HepG2 (cell line): ENCODE measurements at regions not wholly inside any gene's neighbourhood (a gene's known extent, or its start where the extent isn't known, plus 50 kb on each side); places are given as distances from the start of the nearest gene placed in this dataset.

ENCODE experiments used
- ATAC-seq: fragments of 200-7000 bp; cut with Tn5 transposase; 3 replicates; pipeline ENCODE4 v1.9.1; 2020; ENCODE audit warnings: mild to moderate bottlenecking, moderate library complexity
- BruUV-seq: library from RNA; stranded (reverse); fragments of 400-500 nt; replicated peaks from 2 replicates; lab custom pipeline; 2021; lab: Mats Ljungman, UMichigan
- CTCF ChIA-PET: fragments of 300-600 bp; formaldehyde crosslinking; extraction: SDS; loops from one replicate; lab custom pipeline; 2021; ENCODE audit warnings: low total read pairs, inconsistent platforms, low intra/inter-chr PET ratio; lab: Yijun Ruan, JAX
- POLR2A ChIA-PET: fragments of 350-600 bp; sonication (Branson Sonifier 250); formaldehyde crosslinking; loops from one replicate; lab custom pipeline; 2020; ENCODE audit warnings: antibody characterized with exemption, inconsistent platforms; lab: Yijun Ruan, JAX
- DNase-seq: peaks from one replicate; pipeline ENCODE4 v3.0.0-alpha.2; 2015; ENCODE audit warnings: low spot score
- FAIRE-seq: peaks from 3 replicates; lab custom pipeline; 2011; peaks lifted over from hg19 to GRCh38; lab: Jason Lieb, UNC
- H2AFZ ChIP-seq: one replicate; pipeline ENCODE4 v1.6.1; 2011; ENCODE audit warnings: low read length, inconsistent platforms
- H3K27ac ChIP-seq: fragments of 300-600 bp; 3 replicates; pipeline ENCODE4 v1.8.0; 2011; ENCODE audit warnings: mixed run types, mild to moderate bottlenecking, mixed read lengths, low read length, inconsistent platforms; ENCODE audit not compliant: insufficient read depth; ENCODE audit errors: extremely low read length
- H3K27me3 ChIP-seq, 2 experiments: fragments of 200-600 bp in 1 of 2; 2 replicates in 1 of 2; 3 replicates in 1 of 2; pipeline versions ENCODE4 v1.6.0 to v1.8.0; 2011; ENCODE audit warnings: low read length in 2 of 2, mild to moderate bottlenecking in 2 of 2, moderate library complexity in 2 of 2, inconsistent platforms in 1 of 2; ENCODE audit not compliant: insufficient read depth in 2 of 2, control insufficient read depth in 1 of 2
- H3K36me3 ChIP-seq, 2 experiments: fragments of 200-600 bp in 1 of 2; replicated peaks in 1 of 2; 2 replicates in 1 of 2; 3 replicates in 1 of 2; pipeline versions ENCODE4 v1.5.1 to v1.8.0; 2011; ENCODE audit warnings: low read length in 2 of 2, inconsistent platforms in 1 of 2; ENCODE audit not compliant: insufficient read depth in 2 of 2, control insufficient read depth in 1 of 2
- H3K4me1 ChIP-seq: 2 replicates; pipeline ENCODE4 v1.5.1; 2012; ENCODE audit warnings: low read length, inconsistent platforms; ENCODE audit not compliant: insufficient read depth
- H3K4me2 ChIP-seq: 2 replicates; pipeline ENCODE4 v1.6.0; 2011; ENCODE audit warnings: low read depth, low read length, inconsistent platforms
- H3K4me3 ChIP-seq, 3 experiments: fragments of 200-600 bp in 1 of 3; sonication (generic), shearing (Covaris generic) in 1 of 3; replicated peaks in 1 of 3; 2 replicates each; pipeline ENCODE4 v1.5.1; 2011 to 2016; ENCODE audit warnings: low read length in 3 of 3, inconsistent platforms in 2 of 3, low read depth in 2 of 3, mild to moderate bottlenecking in 2 of 3, control low read depth in 1 of 3, mixed read lengths in 1 of 3; ENCODE audit not compliant: insufficient read depth in 1 of 3
- H3K79me2 ChIP-seq: one replicate; pipeline ENCODE4 v1.6.1; 2011; ENCODE audit warnings: low read length, inconsistent platforms; ENCODE audit not compliant: insufficient read depth
- H3K9ac ChIP-seq: 2 replicates; pipeline ENCODE4 v1.6.0; 2011; ENCODE audit warnings: mild to moderate bottlenecking, low read depth, low read length, inconsistent platforms; ENCODE audit not compliant: insufficient read depth
- H3K9me3 ChIP-seq: 2 replicates; pipeline ENCODE4 v1.5.1; 2012; ENCODE audit warnings: mild to moderate bottlenecking, low read length
- H4K20me1 ChIP-seq: 2 replicates; pipeline ENCODE4 v1.6.0; 2011; ENCODE audit warnings: inconsistent platforms, mild to moderate bottlenecking, low read length, moderate library complexity; ENCODE audit not compliant: insufficient read depth
- GTF2F1 ChIP-seq: fragments of 150-350 bp; IDR thresholded peaks from 2 replicates; pipeline ENCODE4 v1.6.1; 2014; ENCODE audit warnings: low read length
- GTF3A ChIP-seq: sonication (generic); formaldehyde crosslinking; conservative IDR thresholded peaks from 2 replicates; pipeline ENCODE4 v1.4.0; 2020; ENCODE audit warnings: mild to moderate bottlenecking, missing genetic modification reagents
- TAF1 ChIP-seq: sonication (generic); formaldehyde crosslinking; IDR thresholded peaks from 2 replicates; pipeline ENCODE4 v1.4.0; 2020; ENCODE audit warnings: missing genetic modification reagents
- ZFP36 ChIP-seq: fragments of 150-350 bp; IDR thresholded peaks from 2 replicates; pipeline ENCODE4 v1.6.1; 2018; ENCODE audit warnings: borderline replicate concordance, low read length, low read depth; ENCODE audit not compliant: partially characterized antibody
- ZNF607 ChIP-seq: sonication (generic); formaldehyde crosslinking; IDR thresholded peaks from 2 replicates; pipeline ENCODE4 v1.5.1; 2020; ENCODE audit warnings: missing genetic modification reagents, mild to moderate bottlenecking, borderline replicate concordance
- WGBS: methylation state at CpG from one replicate; pipeline ENCODE4 v1.1.6; 2017; ENCODE audit warnings: low lambda C conversion rate; 5-methylcytosine and 5-hydroxymethylcytosine counted together
- in situ Hi-C: cut with HindIII; loops from 2 replicates; pipeline ENCODE4 v1.10.0; 2017; ENCODE audit warnings: low pct_unique_long_range_greater_than_20kb; ENCODE audit not compliant: extremely low pct_ligation_motif_present
- intact Hi-C: fragments of 100-400 bp; cut with micrococcal nuclease; formaldehyde crosslinking; loops from one replicate; pipeline ENCODE4 v1.10.0; 2022; ENCODE audit not compliant: unreplicated experiment

GRCh38 chr2:37846207-37846606, 78.9 kb upstream of the RMDN2 start:
- H3K9me3 ChIP-seq: no peaks in the 10 kb centered on the region
- ATAC-seq: no peak
- no peak overlapping the region for H3K4me2 ChIP-seq
- no peak for FAIRE-seq
- 0% methylated on average over 1 of the region's 1 CpG for WGBS
- TF ChIP-seq GTF3A (CRISPR knock-in tag) (no peak), TAF1 (CRISPR knock-in tag) (no peak), ZNF607 (CRISPR knock-in tag) (no peak), ZFP36 (no peak)
- no peaks in the 10 kb centered on the region; the same call in 1 of the 2 replicates for H4K20me1 ChIP-seq
- no peaks in the 10 kb centered on the region for H3K79me2 ChIP-seq
- no peak overlapping the region for H3K4me3 ChIP-seq
- no peak overlapping the region for H2AFZ ChIP-seq
- peaks cover 0 to 8% of the 10 kb centered on the region in 2 experiments; a peak in 1 of 5 replicates for H3K27me3 ChIP-seq
- no peak overlapping the region for H3K27ac ChIP-seq
- in situ Hi-C loops (no loop called here), intact Hi-C loops (no loop called here)
- POLR2A ChIA-PET: no interaction called here
- no TSS peak for BruUV-seq
- H3K9ac ChIP-seq: no peak overlapping the region
- CTCF ChIA-PET: no interaction called here
- no peaks in the 10 kb centered on the region for H3K4me1 ChIP-seq
- DNase-seq: no peak
- H3K36me3 ChIP-seq: no peaks in the 10 kb centered on the region

GRCh38 chr2:37847792-37848191, 77.3 kb upstream of the RMDN2 start:
- no peak overlapping the region for H3K4me2 ChIP-seq
- no peaks in the 10 kb centered on the region; the same call in 1 of the 2 replicates for H4K20me1 ChIP-seq
- in situ Hi-C loops (no loop called here), intact Hi-C loops (no loop called here)
- H3K27ac ChIP-seq: no peak overlapping the region
- ChIA-PET CTCF (no interaction called here), POLR2A (no interaction called here)
- ATAC-seq (peak; percentile 35; the same call in 1 of the 3 replicates), FAIRE-seq (no peak), DNase-seq (no peak)
- no peak overlapping the region for H2AFZ ChIP-seq
- WGBS: 28% methylated on average over 5 of the region's 5 CpGs
- no peak overlapping the region for H3K4me3 ChIP-seq
- no peaks in the 10 kb centered on the region for H3K4me1 ChIP-seq
- H3K36me3 ChIP-seq: no peaks in the 10 kb centered on the region
- H3K9me3 ChIP-seq: no peaks in the 10 kb centered on the region
- no peak for TF ChIP-seq GTF2F1
- TF ChIP-seq, all 625 proteins: peak for 0
- no peaks in the 10 kb centered on the region for H3K79me2 ChIP-seq
- 0 out of 5 replicates have a peak, but pooled peaks cover 0 to 12% of the 10 kb centered on the region in 2 experiments for H3K27me3 ChIP-seq
- BruUV-seq: no TSS peak
- H3K9ac ChIP-seq: no peak overlapping the region
